KMS-11 (cell line): ENCODE measurements at regions not wholly inside any gene's neighbourhood (a gene's known extent, or its start where the extent isn't known, plus 50 kb on each side); places are given as distances from the start of the nearest gene placed in this dataset.

Experiments used
- H2AFZ ChIP-seq: fragments of 200-600 bp; sonication (generic); 2 replicates; pipeline ENCODE4 v1.6.1; 2016; ENCODE audit warnings: antibody characterized with exemption, mixed run types, low read depth
- H3K27ac ChIP-seq: fragments of 200-600 bp; sonication (generic); 2 replicates; pipeline ENCODE4 v1.6.1; 2016; ENCODE audit warnings: mild to moderate bottlenecking, mixed run types
- H3K27me3 ChIP-seq: fragments of 200-600 bp; sonication (generic); 2 replicates; pipeline ENCODE4 v1.6.1; 2017; ENCODE audit warnings: mild to moderate bottlenecking, low read depth, mixed run types, moderate library complexity; ENCODE audit not compliant: insufficient read depth
- H3K36me3 ChIP-seq: fragments of 200-600 bp; sonication (generic); 2 replicates; pipeline ENCODE4 v1.6.1; 2017; ENCODE audit warnings: mild to moderate bottlenecking, mixed run types; ENCODE audit not compliant: insufficient read depth
- H3K4me1 ChIP-seq: fragments of 200-600 bp; sonication (generic); 2 replicates; pipeline ENCODE4 v1.6.1; 2016; ENCODE audit warnings: mild to moderate bottlenecking, low read depth, mixed run types; ENCODE audit not compliant: poor library complexity, severe bottlenecking
- H3K4me2 ChIP-seq: fragments of 200-600 bp; sonication (generic); 2 replicates; pipeline ENCODE4 v1.7.0; 2016; ENCODE audit warnings: mild to moderate bottlenecking, mixed run types
- H3K4me3 ChIP-seq: fragments of 200-600 bp; sonication (generic); IDR thresholded peaks from 2 replicates; pipeline ENCODE4 v1.6.1; 2017; ENCODE audit warnings: low read depth, low read length, mixed read lengths; ENCODE audit not compliant: insufficient read depth
- H3K79me2 ChIP-seq: fragments of 200-600 bp; sonication (generic); 2 replicates; pipeline ENCODE4 v1.6.1; 2016; ENCODE audit warnings: low read depth, mixed run types; ENCODE audit not compliant: insufficient read depth
- H3K9ac ChIP-seq: fragments of 200-600 bp; sonication (generic); 2 replicates; pipeline ENCODE4 v1.6.1; 2016; ENCODE audit warnings: mild to moderate bottlenecking, mixed run types
- H4K20me1 ChIP-seq: fragments of 200-600 bp; sonication (generic); 2 replicates; pipeline ENCODE4 v1.6.1; 2016; ENCODE audit warnings: mild to moderate bottlenecking, mixed run types; ENCODE audit not compliant: insufficient read depth
- TF ChIP-seq, protein P1 (sequence below): fragments of 200-600 bp; sonication (generic); conservative IDR thresholded peaks from 2 replicates; pipeline ENCODE4 v1.6.1; 2017; ENCODE audit warnings: low read depth, mild to moderate bottlenecking, antibody characterized with exemption, low read length, moderate library complexity, mixed read lengths

DNA sequence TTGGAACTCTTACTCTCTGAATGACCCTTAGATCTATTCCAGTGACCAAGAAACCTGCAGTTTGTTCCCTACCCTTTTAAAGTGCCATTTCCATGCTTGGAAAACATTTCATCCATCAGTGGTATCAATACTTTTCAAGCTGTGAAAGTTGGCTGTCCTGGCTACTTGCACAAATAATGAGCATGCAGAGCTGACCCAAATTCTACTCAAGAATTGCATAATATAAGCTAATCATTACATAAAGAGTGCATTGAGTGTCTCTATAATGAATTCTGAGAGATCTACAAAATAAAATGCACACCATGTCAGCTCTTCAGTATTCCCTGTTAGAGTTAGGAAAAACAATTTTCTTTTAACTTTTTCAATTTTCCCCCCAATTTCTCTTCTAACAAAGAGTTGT, 181.3 kb upstream of the HS3ST5 start:
- Histone ChIP-seq H3K4me3 (no peak overlapping the region), H3K36me3 (no peaks in the 10 kb centered on the region), H3K27ac (no peak overlapping the region), H3K27me3 (no peaks in the 10 kb centered on the region), H3K79me2 (no peaks in the 10 kb centered on the region), H3K4me1 (no peaks in the 10 kb centered on the region), H3K4me2 (no peak overlapping the region), H4K20me1 (no peaks in the 10 kb centered on the region), H2AFZ (no peak overlapping the region), H3K9ac (no peak overlapping the region)
- TF ChIP-seq, protein P1, sequence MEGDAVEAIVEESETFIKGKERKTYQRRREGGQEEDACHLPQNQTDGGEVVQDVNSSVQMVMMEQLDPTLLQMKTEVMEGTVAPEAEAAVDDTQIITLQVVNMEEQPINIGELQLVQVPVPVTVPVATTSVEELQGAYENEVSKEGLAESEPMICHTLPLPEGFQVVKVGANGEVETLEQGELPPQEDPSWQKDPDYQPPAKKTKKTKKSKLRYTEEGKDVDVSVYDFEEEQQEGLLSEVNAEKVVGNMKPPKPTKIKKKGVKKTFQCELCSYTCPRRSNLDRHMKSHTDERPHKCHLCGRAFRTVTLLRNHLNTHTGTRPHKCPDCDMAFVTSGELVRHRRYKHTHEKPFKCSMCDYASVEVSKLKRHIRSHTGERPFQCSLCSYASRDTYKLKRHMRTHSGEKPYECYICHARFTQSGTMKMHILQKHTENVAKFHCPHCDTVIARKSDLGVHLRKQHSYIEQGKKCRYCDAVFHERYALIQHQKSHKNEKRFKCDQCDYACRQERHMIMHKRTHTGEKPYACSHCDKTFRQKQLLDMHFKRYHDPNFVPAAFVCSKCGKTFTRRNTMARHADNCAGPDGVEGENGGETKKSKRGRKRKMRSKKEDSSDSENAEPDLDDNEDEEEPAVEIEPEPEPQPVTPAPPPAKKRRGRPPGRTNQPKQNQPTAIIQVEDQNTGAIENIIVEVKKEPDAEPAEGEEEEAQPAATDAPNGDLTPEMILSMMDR: no peak

DNA sequence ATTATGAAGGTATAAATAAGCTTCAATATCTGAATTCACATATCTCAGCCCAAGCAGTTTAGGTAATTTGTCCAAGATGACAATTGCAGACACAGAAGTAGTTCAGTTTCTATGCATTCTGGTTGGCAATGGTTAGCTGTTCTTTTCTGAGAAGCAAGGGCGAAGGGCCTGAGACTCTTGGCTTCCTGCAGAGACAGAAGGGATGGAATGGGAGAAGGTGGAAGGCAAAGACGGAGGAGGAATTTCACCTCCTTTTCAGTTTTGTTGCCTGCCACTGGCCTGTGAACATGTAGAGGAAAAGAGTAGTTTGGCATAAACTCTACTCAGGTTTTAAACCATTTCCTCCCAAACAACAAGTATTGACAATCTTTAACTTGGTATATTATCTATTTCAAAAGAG, 180.7 kb upstream of the HS3ST5 start:
- Histone ChIP-seq H3K36me3 (no peaks in the 10 kb centered on the region), H3K4me1 (no peaks in the 10 kb centered on the region), H3K9ac (no peak overlapping the region)

DNA sequence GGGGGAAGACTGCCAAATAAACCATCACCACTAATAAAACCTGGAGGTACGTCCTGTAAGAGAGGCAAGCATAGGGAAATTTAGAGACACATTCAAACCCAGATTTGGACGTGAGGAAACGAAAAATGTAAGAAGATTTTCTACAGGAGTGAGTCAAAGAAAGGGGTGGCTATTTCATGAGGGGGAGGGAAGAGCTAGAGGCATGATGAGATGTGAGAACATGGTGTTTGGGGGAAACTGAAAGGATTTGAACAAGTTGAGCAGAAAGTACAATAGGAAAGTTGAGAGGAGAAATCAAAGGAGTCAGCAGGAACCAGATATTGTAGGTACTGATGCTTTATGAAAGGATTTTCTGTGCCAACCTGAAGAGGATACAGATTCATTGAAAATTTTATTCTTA, 179.1 kb upstream of the HS3ST5 start:
- H3K9ac ChIP-seq: no peak overlapping the region
- no peaks in the 10 kb centered on the region for H3K4me1 ChIP-seq
- TF ChIP-seq, protein P1: no peak
- H3K36me3 ChIP-seq: no peaks in the 10 kb centered on the region
- no peak overlapping the region for H2AFZ ChIP-seq
- no peaks in the 10 kb centered on the region for H3K79me2 ChIP-seq
- no peak overlapping the region for H3K4me2 ChIP-seq
- no peak overlapping the region for H3K4me3 ChIP-seq
- no peaks in the 10 kb centered on the region for H3K27me3 ChIP-seq
- H4K20me1 ChIP-seq: no peaks in the 10 kb centered on the region
- H3K27ac ChIP-seq: no peak overlapping the region

More for the DNA sequence above, 180.7 kb upstream of the HS3ST5 start:
- Histone ChIP-seq H2AFZ (no peak overlapping the region), H3K4me2 (no peak overlapping the region), H3K27ac (no peak overlapping the region), H4K20me1 (no peaks in the 10 kb centered on the region), H3K79me2 (no peaks in the 10 kb centered on the region), H3K27me3 (no peaks in the 10 kb centered on the region), H3K4me3 (no peak overlapping the region)
- TF ChIP-seq, protein P1: no peak

- no peaks in the 10 kb centered on the region for H3K79me2 ChIP-seq
- H3K9ac ChIP-seq: no peak overlapping the region
- no peaks in the 10 kb centered on the region for H3K27me3 ChIP-seq
- H3K36me3 ChIP-seq: no peaks in the 10 kb centered on the region
- no peak overlapping the region for H2AFZ ChIP-seq
- TF ChIP-seq, protein P1: no peak
- no peak overlapping the region for H3K27ac ChIP-seq
- no peak overlapping the region for H3K4me2 ChIP-seq
- H4K20me1 ChIP-seq: no peaks in the 10 kb centered on the region
- no peaks in the 10 kb centered on the region for H3K4me1 ChIP-seq
- no peak overlapping the region for H3K4me3 ChIP-seq
Measured at GRCh38 chr6:114520976-114521375, 178.2 kb upstream of the HS3ST5 start.

DNA sequence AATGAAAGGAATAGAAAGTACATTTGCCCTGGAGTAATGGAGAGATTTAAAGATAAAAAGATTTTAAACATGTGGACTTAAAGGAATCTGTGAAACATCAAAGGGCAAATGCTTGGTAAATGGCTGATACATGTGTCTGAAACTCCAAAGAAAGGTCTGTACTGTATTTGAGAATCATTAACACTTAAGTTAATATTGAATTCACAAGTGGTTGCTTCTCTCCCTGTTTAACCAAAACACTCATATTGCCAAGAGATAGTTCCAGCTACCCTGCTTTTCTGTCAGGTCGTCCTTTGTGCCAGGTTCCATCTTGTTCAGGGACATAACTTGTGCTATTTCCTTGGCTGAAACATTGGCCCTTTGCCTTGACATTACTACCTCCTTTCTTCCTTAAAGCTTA, 171.3 kb upstream of the HS3ST5 start:
- no peaks in the 10 kb centered on the region for H3K4me1 ChIP-seq
- H3K79me2 ChIP-seq: no peaks in the 10 kb centered on the region
- no peak overlapping the region for H3K9ac ChIP-seq
- H3K4me2 ChIP-seq: no peak overlapping the region
- TF ChIP-seq, protein P1: no peak
- H4K20me1 ChIP-seq: no peaks in the 10 kb centered on the region
- no peak overlapping the region for H2AFZ ChIP-seq
- H3K4me3 ChIP-seq: no peak overlapping the region
- H3K36me3 ChIP-seq: no peaks in the 10 kb centered on the region
- H3K27me3 ChIP-seq: no peaks in the 10 kb centered on the region
- no peak overlapping the region for H3K27ac ChIP-seq
